HFF-Myc (cell line): ENCODE measurements at regions not wholly inside any gene's neighbourhood (a gene's known extent, or its start where the extent isn't known, plus 50 kb on each side); places are given as distances from the start of the nearest gene placed in this dataset.

ENCODE experiments used
- DNase-seq: peaks from one replicate; pipeline ENCODE4 v3.0.0-alpha.2; 2011; ENCODE audit warnings: low read depth; ENCODE audit errors: extremely low read depth
- H3K4me3 ChIP-seq: replicated peaks from 2 replicates; pipeline ENCODE4 v1.5.1; 2011; ENCODE audit warnings: low read depth, mild to moderate bottlenecking, control low read depth, low read length
- CTCF ChIP-seq: IDR thresholded peaks from 2 replicates; pipeline ENCODE4 v1.5.1; 2012; ENCODE audit warnings: mild to moderate bottlenecking, low read depth, low read length, control low read depth; ENCODE audit errors: missing control alignments

- no peak overlapping the region for H3K4me3 ChIP-seq
- DNase-seq, result no peak
- no peak for TF ChIP-seq CTCF
Measured at GRCh38 chr3:34258271-34258998, 460.0 kb downstream of the PDCD6IP start.

DNA sequence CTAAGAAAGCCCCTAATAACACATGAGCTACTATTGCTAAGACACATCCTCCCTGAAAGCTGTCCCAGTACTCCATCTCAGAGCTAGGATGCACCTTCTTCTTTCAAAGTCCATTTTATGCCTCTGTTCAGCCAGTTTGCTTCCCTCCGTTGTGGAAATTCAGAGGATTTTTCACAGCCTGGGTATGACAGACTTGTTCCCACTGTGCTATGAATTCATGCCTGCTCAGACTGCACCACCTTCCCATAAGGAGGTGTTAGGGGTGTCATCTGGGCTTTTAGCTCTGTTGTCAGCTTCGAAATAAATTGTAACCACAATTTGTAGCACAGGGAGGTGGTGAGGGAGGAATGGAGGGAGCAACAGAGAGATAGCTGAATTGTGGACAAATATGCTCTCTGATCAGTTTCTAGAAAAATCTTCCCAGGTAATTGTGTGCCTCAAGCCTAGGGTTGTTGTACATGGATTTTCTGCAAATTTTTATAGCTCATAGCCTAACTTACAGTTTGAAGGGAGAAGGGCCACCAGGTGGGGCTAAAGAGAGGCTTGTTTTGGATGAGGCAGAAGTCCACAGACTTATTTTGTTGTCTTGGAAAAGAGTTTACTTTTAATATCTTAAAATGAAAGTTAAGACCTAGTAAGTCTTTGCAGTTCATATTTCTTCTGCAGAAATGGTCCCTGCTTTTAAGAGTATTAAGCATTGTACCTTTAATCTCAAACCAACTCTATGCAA, 462.0 kb downstream of the PDCD6IP start:
- no peak overlapping the region for H3K4me3 ChIP-seq
- DNase-seq, result peak; percentile 6
- TF ChIP-seq CTCF, result peak; percentile 61

DNA sequence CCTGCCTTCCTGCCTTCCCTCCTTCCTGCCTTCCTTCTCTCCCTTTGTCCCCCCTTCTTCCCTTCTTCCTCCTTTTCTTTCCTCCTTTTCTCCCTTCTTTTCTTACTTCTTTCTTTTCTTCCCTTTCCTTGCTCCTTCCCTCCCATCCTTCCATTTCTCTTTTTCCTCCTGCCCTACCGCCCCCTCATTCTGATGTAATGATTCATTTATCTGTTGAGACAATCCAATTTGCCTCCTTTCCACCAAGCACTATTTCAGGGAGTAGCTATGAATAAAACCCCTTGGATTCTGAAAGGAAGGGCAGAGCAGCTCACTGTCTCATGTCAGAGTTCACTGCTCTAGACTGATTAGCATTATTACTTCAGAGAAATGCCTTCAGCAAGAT, 462.6 kb downstream of the PDCD6IP start:
- no peak for DNase-seq
- no peak for TF ChIP-seq CTCF
- H3K4me3 ChIP-seq, result no peak overlapping the region

DNA sequence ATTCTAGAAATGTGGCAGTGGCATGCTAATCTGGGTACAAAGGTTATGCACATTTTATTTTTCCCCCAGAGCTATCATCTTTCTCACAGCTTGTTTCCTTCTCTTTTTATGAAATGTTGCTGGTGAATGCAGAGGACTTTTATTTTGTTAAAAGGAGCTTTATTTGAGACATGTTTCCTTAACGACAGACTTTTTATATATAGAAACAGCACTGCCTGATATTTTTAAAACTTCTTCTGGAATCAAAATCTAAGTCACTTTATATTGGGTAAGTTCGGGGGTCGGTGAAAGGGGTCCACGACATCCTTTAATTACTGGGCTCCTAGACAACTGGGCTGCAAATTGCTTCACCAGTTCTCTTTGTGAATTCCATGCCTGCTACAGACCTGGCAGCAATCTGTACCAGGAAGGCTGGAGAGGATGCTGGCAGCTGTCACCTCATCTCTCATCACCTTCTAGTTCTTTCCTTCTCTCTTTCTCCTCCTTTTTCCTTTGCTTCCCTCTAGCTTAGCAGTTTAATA, 464.7 kb downstream of the PDCD6IP start:
- H3K4me3 ChIP-seq, result no peak overlapping the region
- TF ChIP-seq CTCF, result no peak
- no peak for DNase-seq

DNA sequence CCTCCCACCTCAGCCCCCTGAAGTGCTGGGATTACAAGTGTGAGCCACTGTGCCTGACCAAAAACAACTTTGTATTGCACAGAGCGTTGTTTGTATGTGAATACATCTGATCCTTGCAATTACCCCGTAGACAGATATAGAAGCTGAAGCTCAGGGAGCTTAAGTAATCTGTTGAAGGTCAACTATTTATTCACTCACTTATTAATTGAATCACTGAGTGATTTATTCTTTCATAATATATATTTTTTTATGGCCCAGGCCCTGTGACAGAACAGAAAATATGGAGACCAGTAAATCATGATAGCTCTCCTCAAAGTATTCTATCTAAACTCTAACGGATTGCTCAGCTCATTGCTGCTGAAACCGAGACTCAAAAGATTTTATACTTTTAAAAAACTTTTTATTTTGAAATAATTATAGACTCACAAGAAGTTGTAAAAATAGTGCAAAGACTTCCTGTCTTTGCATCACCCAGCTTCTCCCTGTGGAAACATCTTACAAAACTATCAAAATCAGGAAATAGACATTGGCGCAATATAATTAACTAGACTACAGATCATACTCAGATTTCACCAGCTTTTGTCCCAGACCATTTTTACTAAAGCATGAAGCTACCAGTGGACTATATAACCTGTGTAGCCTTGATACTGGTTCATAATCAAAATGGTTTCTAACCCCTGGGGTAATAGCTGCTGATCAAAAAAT, 466.1 kb downstream of the PDCD6IP start:
- no peak overlapping the region for H3K4me3 ChIP-seq
- no peak for TF ChIP-seq CTCF
- DNase-seq, result no peak

GRCh38 chr3:34267088-34267487, 468.7 kb downstream of the PDCD6IP start:
- H3K4me3 ChIP-seq, result no peak overlapping the region
- no peak for TF ChIP-seq CTCF
- no peak for DNase-seq
